ENCODE measurements at regions not wholly inside any gene's neighbourhood (a gene's known extent, or its start where the extent isn't known, plus 50 kb on each side); places are given as distances from the start of the nearest gene placed in this dataset.

GRCh38 chr17:77815127-77815905 is 143.2 kb upstream of the TNRC6C start:
- DNase-seq (ENCODE audit: extremely low read depth in 1 of 2, low read depth in 1 of 2): no peak

- no peak for DNase-seq (ENCODE audit: extremely low read depth in 1 of 2, low read depth in 1 of 2)
Observed at GRCh38 chr17:77817953-77818352, 140.6 kb upstream of the TNRC6C start.

- DNase-seq (ENCODE audit: extremely low read depth in 1 of 2, low read depth in 1 of 2): no peak
Observed at GRCh38 chr17:77819497-77819896, 139.0 kb upstream of the TNRC6C start.

- DNase-seq (ENCODE audit: extremely low read depth in 1 of 2, low read depth in 1 of 2): no peak
Observed at GRCh38 chr17:77821114-77821513, 137.4 kb upstream of the TNRC6C start.

GRCh38 chr17:77822302-77823030 is 136.0 kb upstream of the TNRC6C start:
- DNase-seq (ENCODE audit: extremely low read depth in 1 of 2, low read depth in 1 of 2): no peak

GRCh38 chr17:77824102-77824779 is 134.3 kb upstream of the TNRC6C start:
- DNase-seq (ENCODE audit: extremely low read depth in 1 of 2, low read depth in 1 of 2): no peak

GRCh38 chr17:77824780-77825280 is 133.7 kb upstream of the TNRC6C start:
- DNase-seq (ENCODE audit: extremely low read depth in 1 of 2, low read depth in 1 of 2): no peak

GRCh38 chr17:77825621-77826020 is 132.9 kb upstream of the TNRC6C start:
- no peak for DNase-seq (ENCODE audit: extremely low read depth in 1 of 2, low read depth in 1 of 2)

- no peak for DNase-seq (ENCODE audit: extremely low read depth in 1 of 2, low read depth in 1 of 2)
Observed at GRCh38 chr17:77826132-77826873, 132.2 kb upstream of the TNRC6C start.

GRCh38 chr17:77827039-77827438 is 131.5 kb upstream of the TNRC6C start:
- no peak for DNase-seq (ENCODE audit: extremely low read depth in 1 of 2, low read depth in 1 of 2)

GRCh38 chr17:77827511-77827910 is 131.0 kb upstream of the TNRC6C start:
- no peak for DNase-seq (ENCODE audit: extremely low read depth in 1 of 2, low read depth in 1 of 2)

- DNase-seq (ENCODE audit: extremely low read depth in 1 of 2, low read depth in 1 of 2): no peak
Observed at GRCh38 chr17:77828749-77829539, 129.6 kb upstream of the TNRC6C start.

- no peak for DNase-seq (ENCODE audit: extremely low read depth in 1 of 2, low read depth in 1 of 2)
Observed at GRCh38 chr17:77829843-77830799, 128.4 kb upstream of the TNRC6C start.

- DNase-seq (ENCODE audit: extremely low read depth in 1 of 2, low read depth in 1 of 2): no peak
Observed at GRCh38 chr17:77830816-77831473, 127.6 kb upstream of the TNRC6C start.

- DNase-seq (ENCODE audit: extremely low read depth in 1 of 2, low read depth in 1 of 2): no peak
Observed at GRCh38 chr17:77831474-77832179, 126.9 kb upstream of the TNRC6C start.

- no peak for DNase-seq (ENCODE audit: extremely low read depth in 1 of 2, low read depth in 1 of 2)
Observed at GRCh38 chr17:77832180-77832560, 126.3 kb upstream of the TNRC6C start.

- no peak for DNase-seq (ENCODE audit: extremely low read depth in 1 of 2, low read depth in 1 of 2)
Observed at GRCh38 chr17:77833769-77834168, 124.7 kb upstream of the TNRC6C start.
